GM23338 (cell line): ENCODE measurements at regions not wholly inside any gene's neighbourhood (a gene's known extent, or its start where the extent isn't known, plus 50 kb on each side); places are given as distances from the start of the nearest gene placed in this dataset.

ENCODE experiments used
- ATAC-seq: fragments of 200-7000 bp; cut with Tn5 transposase; 3 replicates; pipeline ENCODE4 v1.9.1; 2020
- DNase-seq: peaks from one replicate; pipeline ENCODE4 v3.0.0-alpha.2; 2015; ENCODE audit warnings: low spot score
- H2AFZ ChIP-seq: fragments of 200-600 bp; sonication (generic); 2 replicates; pipeline ENCODE4 v1.8.0; 2016; ENCODE audit warnings: antibody characterized with exemption, mild to moderate bottlenecking, moderate library complexity
- H3F3A ChIP-seq: fragments of 200-600 bp; sonication (generic); replicated peaks from 2 replicates; pipeline ENCODE4 v1.8.0; 2017; ENCODE audit warnings: antibody characterized with exemption, mixed run types, low read depth
- H3K27ac ChIP-seq: fragments of 200-600 bp; sonication (generic); 2 replicates; pipeline ENCODE4 v1.6.1; 2016; ENCODE audit warnings: low read depth
- H3K27me3 ChIP-seq: fragments of 200-600 bp; sonication (generic); 2 replicates; pipeline ENCODE4 v1.8.0; 2016; ENCODE audit warnings: mild to moderate bottlenecking, mixed run types, moderate library complexity; ENCODE audit not compliant: insufficient read depth
- H3K36me3 ChIP-seq: fragments of 200-600 bp; sonication (generic); 2 replicates; pipeline ENCODE4 v1.8.0; 2016; ENCODE audit warnings: mild to moderate bottlenecking; ENCODE audit not compliant: insufficient read depth
- H3K4me1 ChIP-seq: fragments of 200-600 bp; sonication (generic); 2 replicates; pipeline ENCODE4 v1.8.0; 2016; ENCODE audit warnings: mild to moderate bottlenecking, moderate library complexity; ENCODE audit not compliant: insufficient read depth
- H3K4me2 ChIP-seq: fragments of 200-600 bp; sonication (generic); 2 replicates; pipeline ENCODE4 v1.7.1; 2017; ENCODE audit warnings: mixed run types
- H3K4me3 ChIP-seq: fragments of 200-600 bp; sonication (generic); 2 replicates; pipeline ENCODE4 v1.6.1; 2016; ENCODE audit warnings: mixed run types
- H3K79me2 ChIP-seq: fragments of 200-600 bp; sonication (generic); replicated peaks from 2 replicates; pipeline ENCODE4 v1.8.0; 2017; ENCODE audit warnings: mild to moderate bottlenecking; ENCODE audit not compliant: insufficient read depth
- H3K9me2 ChIP-seq: fragments of 200-600 bp; sonication (generic); 2 replicates; pipeline ENCODE4 v1.8.0; 2017; ENCODE audit not compliant: insufficient read depth
- H4K20me1 ChIP-seq: fragments of 200-600 bp; sonication (generic); replicated peaks from 2 replicates; pipeline ENCODE4 v1.8.0; 2017; ENCODE audit warnings: mild to moderate bottlenecking; ENCODE audit not compliant: insufficient read depth
- H3K27ac Mint-ChIP-seq: 2 replicates; pipeline ENCODE4 v1.8.0; 2020; ENCODE audit warnings: inconsistent platforms, mild to moderate bottlenecking, moderate library complexity, mixed read lengths
- H3K27me3 Mint-ChIP-seq: 3 replicates; pipeline ENCODE4 v1.8.0; 2022; ENCODE audit warnings: low read depth, mild to moderate bottlenecking, moderate library complexity, mixed read lengths, inconsistent platforms; ENCODE audit not compliant: insufficient read depth, poor library complexity
- H3K36me3 Mint-ChIP-seq: 3 replicates; pipeline ENCODE4 v1.8.0; 2021; ENCODE audit warnings: low read depth, mild to moderate bottlenecking, inconsistent platforms, moderate library complexity, mixed read lengths
- H3K4me1 Mint-ChIP-seq: 3 replicates; pipeline ENCODE4 v1.8.0; 2020; ENCODE audit warnings: mild to moderate bottlenecking, inconsistent platforms, mixed read lengths
- H3K4me3 Mint-ChIP-seq: 3 replicates; pipeline ENCODE4 v1.8.0; 2021; ENCODE audit warnings: moderate library complexity, mild to moderate bottlenecking, inconsistent platforms, mixed read lengths
- H3K9me3 Mint-ChIP-seq: 3 replicates; pipeline ENCODE4 v1.8.0; 2020; ENCODE audit warnings: moderate library complexity, mild to moderate bottlenecking, inconsistent platforms, mixed read lengths
- CREB1 ChIP-seq: fragments of 250-450 bp; sonication (Bioruptor Pico); IDR thresholded peaks from 2 replicates; pipeline ENCODE4 v1.5.0; 2020; ENCODE audit warnings: low read depth, mild to moderate bottlenecking, moderate library complexity
- EZH2 ChIP-seq: fragments of 200-600 bp; sonication (generic); IDR thresholded peaks from one replicate; pipeline ENCODE4 v1.8.0; 2017; ENCODE audit warnings: antibody characterized with exemption, mild to moderate bottlenecking, low read depth; ENCODE audit not compliant: unreplicated experiment
- EZH2phosphoT487 ChIP-seq: fragments of 200-600 bp; sonication (generic); IDR thresholded peaks from one replicate; pipeline ENCODE4 v1.8.1; 2018; ENCODE audit warnings: antibody characterized with exemption; ENCODE audit not compliant: unreplicated experiment
- JUNB ChIP-seq: IDR thresholded peaks from one replicate; pipeline ENCODE4 v1.6.1; 2016; ENCODE audit warnings: antibody characterized with exemption; ENCODE audit not compliant: unreplicated experiment
- NANOG ChIP-seq: IDR thresholded peaks from 2 replicates; pipeline ENCODE4 v1.6.1; 2016; ENCODE audit warnings: antibody characterized with exemption, borderline replicate concordance
- POLR2AphosphoS5 ChIP-seq: IDR thresholded peaks from 2 replicates; pipeline ENCODE4 v1.6.1; 2016; ENCODE audit warnings: antibody characterized with exemption, low read depth
- STAT1 ChIP-seq: IDR thresholded peaks from one replicate; pipeline ENCODE4 v1.6.1; 2016; ENCODE audit warnings: antibody characterized with exemption; ENCODE audit not compliant: unreplicated experiment
- ZNF114 ChIP-seq: fragments of 250-450 bp; sonication (Bioruptor Pico); IDR thresholded peaks from 2 replicates; pipeline ENCODE4 v1.5.0; 2020; ENCODE audit warnings: mild to moderate bottlenecking, moderate library complexity
- ZNF462 ChIP-seq: fragments of 250-450 bp; sonication (Bioruptor Pico); IDR thresholded peaks from 2 replicates; pipeline ENCODE4 v1.5.0; 2020; ENCODE audit warnings: mild to moderate bottlenecking, moderate library complexity
- TF ChIP-seq, protein P1 (sequence below): IDR thresholded peaks from 2 replicates; pipeline ENCODE4 v1.6.1; 2016; ENCODE audit warnings: antibody characterized with exemption
- TF ChIP-seq, protein P2 (sequence below), 2 experiments: fragments of 200-600 bp in 1 of 2; sonication (generic) in 1 of 2; conservative IDR thresholded peaks; 2 replicates each; pipeline versions ENCODE4 v1.5.1 to v1.6.1; 2016 to 2017; ENCODE audit warnings: antibody characterized with exemption in 2 of 2, low read depth in 2 of 2, mild to moderate bottlenecking in 2 of 2, moderate library complexity in 1 of 2

GRCh38 chr4:36652857-36653256 lies 371.4 kb downstream of the DTHD1 start:
- peaks cover 4% of the 10 kb centered on the region; the same call in 1 of the 2 replicates for H3K9me2 ChIP-seq
- no peaks in the 10 kb centered on the region for H3K79me2 ChIP-seq
- no peaks in the 10 kb centered on the region for H3K27me3 ChIP-seq
- H3K36me3 Mint-ChIP-seq, result no peaks in the 10 kb centered on the region
- H3K4me3 ChIP-seq, result no peak overlapping the region
- no peak overlapping the region for H3K4me2 ChIP-seq
- no peaks in the 10 kb centered on the region for H3K27me3 Mint-ChIP-seq
- no peaks in the 10 kb centered on the region for H3K4me1 ChIP-seq
- no peaks in the 10 kb centered on the region for H3F3A ChIP-seq
- H2AFZ ChIP-seq, result no peak overlapping the region
- H3K27ac ChIP-seq, result no peak overlapping the region
- no peak overlapping the region for H3K27ac Mint-ChIP-seq
- ATAC-seq (no peak), DNase-seq (no peak)
- H3K4me3 Mint-ChIP-seq, result no peak overlapping the region
- no peaks in the 10 kb centered on the region for H4K20me1 ChIP-seq
- no peak for TF ChIP-seq NANOG
- no peaks in the 10 kb centered on the region for H3K36me3 ChIP-seq
- no peaks in the 10 kb centered on the region; the same call in 2 of the 3 replicates for H3K9me3 Mint-ChIP-seq
- no peaks in the 10 kb centered on the region for H3K4me1 Mint-ChIP-seq

DNA sequence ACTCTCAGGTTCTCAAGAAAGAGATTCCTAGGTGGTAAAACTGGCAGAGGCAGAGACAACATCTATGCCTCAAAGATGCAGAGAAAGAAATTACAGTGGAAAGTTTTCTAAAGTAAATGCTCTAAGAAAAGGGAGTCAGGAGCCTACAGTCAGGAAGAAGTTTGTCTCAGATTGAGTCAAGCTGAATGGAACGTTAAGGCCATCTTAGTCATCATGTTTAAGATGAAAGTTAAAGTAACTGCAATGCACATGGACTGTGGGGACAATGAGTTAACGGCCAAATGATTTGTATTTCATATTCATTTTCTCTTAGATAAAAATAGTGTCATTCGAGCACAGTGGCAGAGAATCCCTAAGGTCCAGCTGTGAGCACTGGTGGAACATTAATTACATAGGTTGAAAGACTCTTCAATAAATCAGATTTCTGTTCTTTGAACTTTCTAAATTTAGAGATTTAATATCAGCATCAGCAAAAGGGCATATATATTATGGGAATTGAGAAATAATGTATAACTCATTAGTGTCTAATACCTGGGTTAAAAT lies 384.6 kb downstream of the DTHD1 start:
- Histone ChIP-seq H3K4me3 (no peak overlapping the region), H3F3A (no peaks in the 10 kb centered on the region), H3K27me3 (no peaks in the 10 kb centered on the region), H3K4me1 (no peaks in the 10 kb centered on the region), H3K9me2 (no peaks in the 10 kb centered on the region), H3K79me2 (no peaks in the 10 kb centered on the region), H2AFZ (no peak overlapping the region), H3K27ac (no peak overlapping the region), H3K4me2 (no peak overlapping the region), H4K20me1 (no peaks in the 10 kb centered on the region), H3K36me3 (no peaks in the 10 kb centered on the region)
- Mint-ChIP-seq H3K27me3 (no peaks in the 10 kb centered on the region), H3K9me3 (no peaks in the 10 kb centered on the region), H3K36me3 (no peaks in the 10 kb centered on the region), H3K4me1 (peaks cover 4% of the 10 kb centered on the region; the same call in 1 of the 3 replicates), H3K4me3 (no peak overlapping the region), H3K27ac (no peak overlapping the region)
- ATAC-seq (no peak), DNase-seq (no peak)
- TF ChIP-seq ZNF462 (CRISPR knock-in tag), result no peak
- TF ChIP-seq EZH2phosphoT487, result no peak
- TF ChIP-seq POLR2AphosphoS5, result no peak
- TF ChIP-seq ZNF114 (CRISPR knock-in tag), result no peak
- no peak for TF ChIP-seq CREB1
- TF ChIP-seq, protein P1, sequence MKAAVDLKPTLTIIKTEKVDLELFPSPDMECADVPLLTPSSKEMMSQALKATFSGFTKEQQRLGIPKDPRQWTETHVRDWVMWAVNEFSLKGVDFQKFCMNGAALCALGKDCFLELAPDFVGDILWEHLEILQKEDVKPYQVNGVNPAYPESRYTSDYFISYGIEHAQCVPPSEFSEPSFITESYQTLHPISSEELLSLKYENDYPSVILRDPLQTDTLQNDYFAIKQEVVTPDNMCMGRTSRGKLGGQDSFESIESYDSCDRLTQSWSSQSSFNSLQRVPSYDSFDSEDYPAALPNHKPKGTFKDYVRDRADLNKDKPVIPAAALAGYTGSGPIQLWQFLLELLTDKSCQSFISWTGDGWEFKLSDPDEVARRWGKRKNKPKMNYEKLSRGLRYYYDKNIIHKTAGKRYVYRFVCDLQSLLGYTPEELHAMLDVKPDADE, result no peak
- TF ChIP-seq JUNB, result no peak
- no peak for TF ChIP-seq STAT1
- TF ChIP-seq EZH2, result no peak
- TF ChIP-seq, protein P2, sequence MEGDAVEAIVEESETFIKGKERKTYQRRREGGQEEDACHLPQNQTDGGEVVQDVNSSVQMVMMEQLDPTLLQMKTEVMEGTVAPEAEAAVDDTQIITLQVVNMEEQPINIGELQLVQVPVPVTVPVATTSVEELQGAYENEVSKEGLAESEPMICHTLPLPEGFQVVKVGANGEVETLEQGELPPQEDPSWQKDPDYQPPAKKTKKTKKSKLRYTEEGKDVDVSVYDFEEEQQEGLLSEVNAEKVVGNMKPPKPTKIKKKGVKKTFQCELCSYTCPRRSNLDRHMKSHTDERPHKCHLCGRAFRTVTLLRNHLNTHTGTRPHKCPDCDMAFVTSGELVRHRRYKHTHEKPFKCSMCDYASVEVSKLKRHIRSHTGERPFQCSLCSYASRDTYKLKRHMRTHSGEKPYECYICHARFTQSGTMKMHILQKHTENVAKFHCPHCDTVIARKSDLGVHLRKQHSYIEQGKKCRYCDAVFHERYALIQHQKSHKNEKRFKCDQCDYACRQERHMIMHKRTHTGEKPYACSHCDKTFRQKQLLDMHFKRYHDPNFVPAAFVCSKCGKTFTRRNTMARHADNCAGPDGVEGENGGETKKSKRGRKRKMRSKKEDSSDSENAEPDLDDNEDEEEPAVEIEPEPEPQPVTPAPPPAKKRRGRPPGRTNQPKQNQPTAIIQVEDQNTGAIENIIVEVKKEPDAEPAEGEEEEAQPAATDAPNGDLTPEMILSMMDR (conservative IDR thresholded peaks at IDR 0.05; ENCODE audit: low read depth in 2 of 2), result no peak
